H1 (cell line): ENCODE measurements at regions not wholly inside any gene's neighbourhood (a gene's known extent, or its start where the extent isn't known, plus 50 kb on each side); places are given as distances from the start of the nearest gene placed in this dataset.

Source experiments
- EP300 ChIP-seq, 2 experiments: IDR thresholded peaks; 1 replicate in 1 of 2; 2 replicates in 1 of 2; pipeline ENCODE4 v1.6.1; 2011 to 2012; ENCODE audit warnings: low read depth in 2 of 2, low read length in 2 of 2, mild to moderate bottlenecking in 2 of 2, borderline replicate concordance in 1 of 2, inconsistent platforms in 1 of 2, moderate library complexity in 1 of 2
- EZH2 ChIP-seq: fragments of 200-600 bp; sonication (generic); IDR thresholded peaks from 2 replicates; pipeline ENCODE4 v1.7.1; 2012; ENCODE audit warnings: low read depth, mild to moderate bottlenecking, moderate library complexity, low read length, inconsistent platforms; ENCODE audit not compliant: severe bottlenecking
- NRF1 ChIP-seq: IDR thresholded peaks from 2 replicates; pipeline ENCODE4 v1.6.1; 2011; ENCODE audit warnings: mild to moderate bottlenecking, low read depth, low read length, improper control_type of control experiment
- POLR2A ChIP-seq, 2 experiments: IDR thresholded peaks; 1 replicate in 1 of 2; 2 replicates in 1 of 2; pipeline ENCODE4 v1.6.1; 2011; ENCODE audit warnings: low read depth in 2 of 2, low read length in 2 of 2, mild to moderate bottlenecking in 2 of 2; ENCODE audit errors: control extremely low read depth in 1 of 2
- POLR2AphosphoS5 ChIP-seq: IDR thresholded peaks from 2 replicates; pipeline ENCODE4 v1.6.1; 2011; ENCODE audit warnings: low read depth, low read length
- SUZ12 ChIP-seq: fragments of 200-600 bp; sonication (generic); IDR thresholded peaks from 2 replicates; pipeline ENCODE4 v1.6.1; 2012; ENCODE audit warnings: mild to moderate bottlenecking, inconsistent platforms, low read length, moderate library complexity, mixed read lengths
- YY1 ChIP-seq: IDR thresholded peaks from 2 replicates; pipeline ENCODE4 v1.6.1; 2011; ENCODE audit warnings: low read depth, mild to moderate bottlenecking, low read length
- TF ChIP-seq, protein P1 (sequence below): IDR thresholded peaks from 2 replicates; pipeline ENCODE4 v1.6.1; 2012; ENCODE audit warnings: low read length, inconsistent platforms
- TF ChIP-seq, protein P2 (sequence below): IDR thresholded peaks from 2 replicates; pipeline ENCODE4 v1.6.1; 2011; ENCODE audit warnings: low read length, improper control_type of control experiment
- TF ChIP-seq, protein P3 (sequence below), 3 experiments: IDR thresholded peaks; 1 replicate in 2 of 3; 2 replicates in 1 of 3; pipeline versions ENCODE4 v1.5.1 to v1.6.1; 2011; ENCODE audit warnings: low read length in 3 of 3, mild to moderate bottlenecking in 3 of 3, inconsistent platforms in 2 of 3, low read depth in 1 of 3, moderate library complexity in 1 of 3; ENCODE audit not compliant: insufficient read depth in 1 of 3; ENCODE audit errors: control extremely low read depth in 1 of 3
- TF ChIP-seq, protein P4 (sequence below): IDR thresholded peaks from 2 replicates; pipeline ENCODE4 v1.6.1; 2012; ENCODE audit warnings: inconsistent platforms

DNA sequence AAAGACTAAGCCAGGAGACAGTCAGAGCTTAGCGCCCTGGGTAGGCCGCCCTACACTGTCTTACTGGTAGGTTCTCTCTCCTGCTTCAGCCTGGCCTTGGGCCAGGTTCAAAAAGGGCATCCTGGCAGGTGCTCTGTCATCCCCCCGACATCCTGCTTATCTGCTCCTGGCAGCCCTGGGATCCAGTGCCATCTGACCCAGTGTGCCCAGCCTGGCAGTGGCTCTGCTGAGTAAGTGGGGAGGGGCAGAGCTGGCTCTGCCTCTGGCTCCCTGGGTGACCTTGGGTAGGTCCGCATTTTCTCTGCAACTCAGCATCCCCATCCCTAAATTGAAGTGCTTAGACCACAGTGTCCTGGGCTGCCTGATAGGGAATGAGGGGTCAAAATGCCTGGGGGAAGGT is 549.9 kb downstream of the PTPRU start:
- TF ChIP-seq EP300 (IDR thresholded peaks at IDR 0.05; ENCODE audit: borderline replicate concordance in 1 of 2, low read depth in 2 of 2, low read length in 2 of 2): no peak
- TF ChIP-seq, protein P1, sequence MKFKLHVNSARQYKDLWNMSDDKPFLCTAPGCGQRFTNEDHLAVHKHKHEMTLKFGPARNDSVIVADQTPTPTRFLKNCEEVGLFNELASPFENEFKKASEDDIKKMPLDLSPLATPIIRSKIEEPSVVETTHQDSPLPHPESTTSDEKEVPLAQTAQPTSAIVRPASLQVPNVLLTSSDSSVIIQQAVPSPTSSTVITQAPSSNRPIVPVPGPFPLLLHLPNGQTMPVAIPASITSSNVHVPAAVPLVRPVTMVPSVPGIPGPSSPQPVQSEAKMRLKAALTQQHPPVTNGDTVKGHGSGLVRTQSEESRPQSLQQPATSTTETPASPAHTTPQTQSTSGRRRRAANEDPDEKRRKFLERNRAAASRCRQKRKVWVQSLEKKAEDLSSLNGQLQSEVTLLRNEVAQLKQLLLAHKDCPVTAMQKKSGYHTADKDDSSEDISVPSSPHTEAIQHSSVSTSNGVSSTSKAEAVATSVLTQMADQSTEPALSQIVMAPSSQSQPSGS: no peak
- TF ChIP-seq, protein P2, sequence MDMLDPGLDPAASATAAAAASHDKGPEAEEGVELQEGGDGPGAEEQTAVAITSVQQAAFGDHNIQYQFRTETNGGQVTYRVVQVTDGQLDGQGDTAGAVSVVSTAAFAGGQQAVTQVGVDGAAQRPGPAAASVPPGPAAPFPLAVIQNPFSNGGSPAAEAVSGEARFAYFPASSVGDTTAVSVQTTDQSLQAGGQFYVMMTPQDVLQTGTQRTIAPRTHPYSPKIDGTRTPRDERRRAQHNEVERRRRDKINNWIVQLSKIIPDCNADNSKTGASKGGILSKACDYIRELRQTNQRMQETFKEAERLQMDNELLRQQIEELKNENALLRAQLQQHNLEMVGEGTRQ: no peak
- no peak for TF ChIP-seq SUZ12
- no peak for TF ChIP-seq POLR2AphosphoS5
- no peak for TF ChIP-seq YY1
- TF ChIP-seq, protein P3, sequence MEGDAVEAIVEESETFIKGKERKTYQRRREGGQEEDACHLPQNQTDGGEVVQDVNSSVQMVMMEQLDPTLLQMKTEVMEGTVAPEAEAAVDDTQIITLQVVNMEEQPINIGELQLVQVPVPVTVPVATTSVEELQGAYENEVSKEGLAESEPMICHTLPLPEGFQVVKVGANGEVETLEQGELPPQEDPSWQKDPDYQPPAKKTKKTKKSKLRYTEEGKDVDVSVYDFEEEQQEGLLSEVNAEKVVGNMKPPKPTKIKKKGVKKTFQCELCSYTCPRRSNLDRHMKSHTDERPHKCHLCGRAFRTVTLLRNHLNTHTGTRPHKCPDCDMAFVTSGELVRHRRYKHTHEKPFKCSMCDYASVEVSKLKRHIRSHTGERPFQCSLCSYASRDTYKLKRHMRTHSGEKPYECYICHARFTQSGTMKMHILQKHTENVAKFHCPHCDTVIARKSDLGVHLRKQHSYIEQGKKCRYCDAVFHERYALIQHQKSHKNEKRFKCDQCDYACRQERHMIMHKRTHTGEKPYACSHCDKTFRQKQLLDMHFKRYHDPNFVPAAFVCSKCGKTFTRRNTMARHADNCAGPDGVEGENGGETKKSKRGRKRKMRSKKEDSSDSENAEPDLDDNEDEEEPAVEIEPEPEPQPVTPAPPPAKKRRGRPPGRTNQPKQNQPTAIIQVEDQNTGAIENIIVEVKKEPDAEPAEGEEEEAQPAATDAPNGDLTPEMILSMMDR (IDR thresholded peaks at IDR 0.05; ENCODE audit: control extremely low read depth in 1 of 3, insufficient read depth in 1 of 3, low read depth in 1 of 3, low read length in 3 of 3): no peak
- TF ChIP-seq POLR2A (IDR thresholded peaks at IDR 0.05; ENCODE audit: control extremely low read depth in 1 of 2, low read depth in 2 of 2, low read length in 2 of 2): no peak
- TF ChIP-seq EZH2: no peak
- TF ChIP-seq NRF1: no peak
- TF ChIP-seq, protein P4, sequence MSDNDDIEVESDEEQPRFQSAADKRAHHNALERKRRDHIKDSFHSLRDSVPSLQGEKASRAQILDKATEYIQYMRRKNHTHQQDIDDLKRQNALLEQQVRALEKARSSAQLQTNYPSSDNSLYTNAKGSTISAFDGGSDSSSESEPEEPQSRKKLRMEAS: no peak
